ENCODE measurements at regions not wholly inside any gene's neighbourhood (a gene's known extent, or its start where the extent isn't known, plus 50 kb on each side); places are given as distances from the start of the nearest gene placed in this dataset.

- H3K27ac ChIP-seq = no peak overlapping the region
- TF ChIP-seq, protein P1, sequence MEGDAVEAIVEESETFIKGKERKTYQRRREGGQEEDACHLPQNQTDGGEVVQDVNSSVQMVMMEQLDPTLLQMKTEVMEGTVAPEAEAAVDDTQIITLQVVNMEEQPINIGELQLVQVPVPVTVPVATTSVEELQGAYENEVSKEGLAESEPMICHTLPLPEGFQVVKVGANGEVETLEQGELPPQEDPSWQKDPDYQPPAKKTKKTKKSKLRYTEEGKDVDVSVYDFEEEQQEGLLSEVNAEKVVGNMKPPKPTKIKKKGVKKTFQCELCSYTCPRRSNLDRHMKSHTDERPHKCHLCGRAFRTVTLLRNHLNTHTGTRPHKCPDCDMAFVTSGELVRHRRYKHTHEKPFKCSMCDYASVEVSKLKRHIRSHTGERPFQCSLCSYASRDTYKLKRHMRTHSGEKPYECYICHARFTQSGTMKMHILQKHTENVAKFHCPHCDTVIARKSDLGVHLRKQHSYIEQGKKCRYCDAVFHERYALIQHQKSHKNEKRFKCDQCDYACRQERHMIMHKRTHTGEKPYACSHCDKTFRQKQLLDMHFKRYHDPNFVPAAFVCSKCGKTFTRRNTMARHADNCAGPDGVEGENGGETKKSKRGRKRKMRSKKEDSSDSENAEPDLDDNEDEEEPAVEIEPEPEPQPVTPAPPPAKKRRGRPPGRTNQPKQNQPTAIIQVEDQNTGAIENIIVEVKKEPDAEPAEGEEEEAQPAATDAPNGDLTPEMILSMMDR (IDR thresholded peaks at IDR 0.05) = no peak
- no peaks in the 10 kb centered on the region for H3K27me3 ChIP-seq
- no peak for DNase-seq (ENCODE audit: low spot score in 2 of 2)
- no peaks in the 10 kb centered on the region for H3K4me1 ChIP-seq
- intact Hi-C loops (cut with DNase I) = no loop called here
- H3K4me3 ChIP-seq = no peak overlapping the region
- no peaks in the 10 kb centered on the region for H3K36me3 ChIP-seq
- no peaks in the 10 kb centered on the region for H3K9me3 ChIP-seq
Observed at GRCh38 chr3:76789237-76789636, 250.7 kb upstream of the ROBO2 start.

DNA sequence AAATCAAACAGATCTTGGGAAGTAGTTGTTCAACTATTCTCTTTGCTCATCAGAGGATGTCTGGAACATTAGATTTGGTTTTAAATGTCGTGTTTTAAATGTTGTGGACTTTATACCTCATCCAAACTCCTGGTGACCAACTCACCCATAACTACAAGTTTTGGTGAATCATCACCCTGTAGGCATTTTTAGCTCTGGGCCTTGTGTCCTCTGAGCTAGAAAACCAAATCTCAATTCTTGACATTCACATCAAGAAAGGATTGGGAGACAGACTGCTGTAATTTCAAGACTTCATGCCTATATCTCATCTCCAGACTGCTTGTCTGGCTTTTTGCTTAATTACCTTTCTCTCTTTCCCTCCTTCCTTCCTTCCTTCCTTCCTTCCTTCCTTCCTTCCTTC, 228.5 kb upstream of the ROBO2 start:
- intact Hi-C loops (cut with DNase I) = no loop called here
- DNase-seq (ENCODE audit: low spot score in 2 of 2) = no peak
- H3K4me1 ChIP-seq = no peaks in the 10 kb centered on the region
- H3K27me3 ChIP-seq = no peaks in the 10 kb centered on the region
- H3K4me3 ChIP-seq = no peak overlapping the region
- no peaks in the 10 kb centered on the region for H3K36me3 ChIP-seq
- no peak overlapping the region for H3K27ac ChIP-seq
- no peaks in the 10 kb centered on the region for H3K9me3 ChIP-seq
- TF ChIP-seq, protein P1 (IDR thresholded peaks at IDR 0.05) = no peak

- TF ChIP-seq, protein P1 (IDR thresholded peaks at IDR 0.05) = no peak
- Histone ChIP-seq H3K27ac (no peak overlapping the region), H3K4me1 (no peaks in the 10 kb centered on the region), H3K4me3 (no peak overlapping the region), H3K36me3 (no peaks in the 10 kb centered on the region), H3K27me3 (no peaks in the 10 kb centered on the region), H3K9me3 (no peaks in the 10 kb centered on the region)
- DNase-seq (ENCODE audit: low spot score in 2 of 2) = no peak
- intact Hi-C loops (cut with DNase I) = no loop called here
Observed at GRCh38 chr3:76812649-76813242, 227.2 kb upstream of the ROBO2 start.

DNA sequence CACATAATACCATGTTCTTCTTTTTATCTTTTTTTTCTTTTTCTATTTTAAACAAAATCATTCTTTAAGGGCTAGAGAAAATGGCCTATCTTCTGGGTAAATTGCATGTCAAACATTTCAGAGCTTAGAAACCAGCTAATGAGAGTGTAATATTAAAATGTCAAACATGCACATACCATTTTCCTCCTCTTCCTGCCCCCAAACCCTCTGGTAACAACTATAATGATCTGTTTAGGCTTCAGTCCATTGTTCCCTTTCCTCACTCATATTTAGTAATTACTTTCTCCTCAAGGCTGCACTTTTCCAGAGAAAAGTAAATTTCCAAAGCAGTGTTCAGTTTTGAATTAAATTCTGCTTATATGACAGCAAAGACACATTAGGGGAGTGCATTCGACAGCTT, 224.3 kb upstream of the ROBO2 start:
- Histone ChIP-seq H3K4me1 (no peaks in the 10 kb centered on the region), H3K27me3 (no peaks in the 10 kb centered on the region), H3K36me3 (no peaks in the 10 kb centered on the region), H3K9me3 (no peaks in the 10 kb centered on the region), H3K4me3 (no peak overlapping the region), H3K27ac (no peak overlapping the region)
- TF ChIP-seq, protein P1 (IDR thresholded peaks at IDR 0.05) = no peak
- intact Hi-C loops (cut with DNase I) = no loop called here
- no peak for DNase-seq (ENCODE audit: low spot score in 2 of 2)

DNA sequence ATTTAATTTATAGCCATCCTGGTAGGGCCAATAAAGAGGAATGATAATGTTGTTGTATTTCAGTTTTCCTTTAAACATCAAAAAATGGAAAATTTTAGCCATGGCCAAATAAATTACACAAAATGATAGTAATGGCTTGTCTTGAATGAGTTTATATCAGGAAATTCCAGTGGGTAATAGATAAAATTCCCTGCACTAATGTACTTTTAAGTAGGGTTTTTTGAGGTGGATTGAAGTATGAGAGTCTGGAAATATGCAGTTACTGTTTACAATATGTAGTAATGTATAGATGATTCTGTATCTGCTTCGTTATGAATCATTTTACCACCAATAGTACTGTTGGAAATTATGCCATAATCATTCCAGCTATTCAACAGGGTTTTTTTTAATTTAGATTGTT, 219.4 kb upstream of the ROBO2 start:
- Histone ChIP-seq H3K27me3 (no peaks in the 10 kb centered on the region), H3K36me3 (no peaks in the 10 kb centered on the region), H3K27ac (no peak overlapping the region), H3K9me3 (no peaks in the 10 kb centered on the region), H3K4me3 (no peak overlapping the region), H3K4me1 (no peaks in the 10 kb centered on the region)
- intact Hi-C loops (cut with DNase I) = no loop called here
- DNase-seq (ENCODE audit: low spot score in 2 of 2) = no peak
- TF ChIP-seq, protein P1 (IDR thresholded peaks at IDR 0.05) = no peak

Data from ascending aorta (tissue), 2 donors.